AG10803 (cell line): ENCODE measurements at regions not wholly inside any gene's neighbourhood (a gene's known extent, or its start where the extent isn't known, plus 50 kb on each side); places are given as distances from the start of the nearest gene placed in this dataset.
A peak's percentile ranks its signal among the peaks of the same experiment; 100 is the strongest.
"Not testable (repeated sequence)": the region's sequence is repeated elsewhere in the genome, so short reads cannot be mapped to it uniquely, and the experiment has no call there.

Experiments used
- DNase-seq: peaks from one replicate; pipeline ENCODE4 v3.0.0; 2010; ENCODE audit warnings: low read depth
- H3K4me3 ChIP-seq: 2 replicates; pipeline ENCODE4 v1.5.1; 2011; ENCODE audit warnings: mild to moderate bottlenecking, low read length, control low read depth
- CTCF ChIP-seq: conservative IDR thresholded peaks from 2 replicates; pipeline ENCODE4 v1.5.1; 2011; ENCODE audit warnings: mild to moderate bottlenecking, low read length, control low read depth, inconsistent platforms

- DNase-seq: peak; percentile 57
- TF ChIP-seq CTCF: no peak
- H3K4me3 ChIP-seq: no peak overlapping the region
Measured at GRCh38 chr7:39845006-39845405, 105.0 kb upstream of the CDK13 start.

- TF ChIP-seq CTCF: no peak
- no peak for DNase-seq
- no peak overlapping the region for H3K4me3 ChIP-seq
Measured at GRCh38 chr7:39847227-39847626, 102.8 kb upstream of the CDK13 start.

- TF ChIP-seq CTCF: no peak
- DNase-seq: no peak
- H3K4me3 ChIP-seq: no peak overlapping the region
Measured at GRCh38 chr7:39851466-39852045, 98.5 kb upstream of the CDK13 start.

- DNase-seq: not testable (repeated sequence)
- peak overlapping the region; percentile 35 for H3K4me3 ChIP-seq
Measured at GRCh38 chr7:39854616-39855324, 95.3 kb upstream of the CDK13 start.

- peak overlapping the region; percentile 35 for H3K4me3 ChIP-seq
- no peak for DNase-seq
- TF ChIP-seq CTCF: no peak
Measured at GRCh38 chr7:39855325-39855674, 94.8 kb upstream of the CDK13 start.

- H3K4me3 ChIP-seq, DNase-seq: not testable (repeated sequence)
Measured at GRCh38 chr7:39863675-39864322, 86.3 kb upstream of the CDK13 start.

- H3K4me3 ChIP-seq, DNase-seq: not testable (repeated sequence)
Measured at GRCh38 chr7:39869888-39870522, 80.1 kb upstream of the CDK13 start.

GRCh38 chr7:39871610-39872009, 78.4 kb upstream of the CDK13 start:
- not testable (repeated sequence) for DNase-seq, H3K4me3 ChIP-seq

- H3K4me3 ChIP-seq: no peak overlapping the region
- no peak for TF ChIP-seq CTCF
- peak; percentile 59 for DNase-seq
Measured at GRCh38 chr7:39880556-39880955, 69.5 kb upstream of the CDK13 start.
